OCI-LY1 (cell line): ENCODE measurements at regions not wholly inside any gene's neighbourhood (a gene's known extent, or its start where the extent isn't known, plus 50 kb on each side); places are given as distances from the start of the nearest gene placed in this dataset.

Source experiments
- EZH2 ChIP-seq: fragments of 200-600 bp; sonication (generic), shearing (Covaris generic); IDR thresholded peaks from 2 replicates; pipeline ENCODE4 v1.8.0; 2017; ENCODE audit warnings: borderline replicate concordance, mixed run types, mild to moderate bottlenecking, antibody characterized with exemption, low read length, moderate library complexity, mixed read lengths
- TF ChIP-seq, protein P1 (sequence below): fragments of 200-600 bp; sonication (generic), shearing (Covaris generic); IDR thresholded peaks from 2 replicates; pipeline ENCODE4 v1.5.1; 2017; ENCODE audit warnings: mild to moderate bottlenecking, antibody characterized with exemption, low read length, moderate library complexity, mixed read lengths

DNA sequence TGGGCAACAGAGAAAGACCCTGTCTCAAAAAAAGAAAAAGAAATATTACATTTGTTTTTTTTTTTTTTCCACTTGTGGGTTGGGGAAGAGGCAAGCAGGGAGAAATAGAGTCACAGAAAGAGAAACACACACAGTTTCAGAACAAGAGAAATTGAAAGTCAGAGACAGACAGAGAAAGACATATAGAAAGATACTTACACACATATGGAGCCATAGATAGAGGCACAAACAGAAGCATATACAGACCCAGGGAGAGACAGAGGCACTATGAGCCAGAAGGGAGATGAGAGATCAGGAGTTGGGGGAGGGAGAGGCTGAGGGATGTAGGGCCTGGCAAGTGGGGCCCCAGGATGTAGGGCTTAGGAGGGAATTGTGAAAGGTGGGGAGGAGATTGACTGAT, 55.2 kb upstream of the GIMD1 start:
- TF ChIP-seq, protein P1, sequence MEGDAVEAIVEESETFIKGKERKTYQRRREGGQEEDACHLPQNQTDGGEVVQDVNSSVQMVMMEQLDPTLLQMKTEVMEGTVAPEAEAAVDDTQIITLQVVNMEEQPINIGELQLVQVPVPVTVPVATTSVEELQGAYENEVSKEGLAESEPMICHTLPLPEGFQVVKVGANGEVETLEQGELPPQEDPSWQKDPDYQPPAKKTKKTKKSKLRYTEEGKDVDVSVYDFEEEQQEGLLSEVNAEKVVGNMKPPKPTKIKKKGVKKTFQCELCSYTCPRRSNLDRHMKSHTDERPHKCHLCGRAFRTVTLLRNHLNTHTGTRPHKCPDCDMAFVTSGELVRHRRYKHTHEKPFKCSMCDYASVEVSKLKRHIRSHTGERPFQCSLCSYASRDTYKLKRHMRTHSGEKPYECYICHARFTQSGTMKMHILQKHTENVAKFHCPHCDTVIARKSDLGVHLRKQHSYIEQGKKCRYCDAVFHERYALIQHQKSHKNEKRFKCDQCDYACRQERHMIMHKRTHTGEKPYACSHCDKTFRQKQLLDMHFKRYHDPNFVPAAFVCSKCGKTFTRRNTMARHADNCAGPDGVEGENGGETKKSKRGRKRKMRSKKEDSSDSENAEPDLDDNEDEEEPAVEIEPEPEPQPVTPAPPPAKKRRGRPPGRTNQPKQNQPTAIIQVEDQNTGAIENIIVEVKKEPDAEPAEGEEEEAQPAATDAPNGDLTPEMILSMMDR, result no peak
- TF ChIP-seq EZH2, result no peak
